ENCODE measurements at regions not wholly inside any gene's neighbourhood (a gene's known extent, or its start where the extent isn't known, plus 50 kb on each side); places are given as distances from the start of the nearest gene placed in this dataset.

- no peak for TF ChIP-seq GABPA (IDR thresholded peaks at IDR 0.05; ENCODE audit: low read depth)
- no peak for TF ChIP-seq MXI1 (IDR thresholded peaks at IDR 0.05; ENCODE audit: low read depth, low read length)
- TF ChIP-seq CTCF (IDR thresholded peaks at IDR 0.05) = no peak
- no peak for TF ChIP-seq EZH2phosphoT487 (IDR thresholded peaks at IDR 0.05; ENCODE audit: borderline replicate concordance, low read depth)
- no peak for TF ChIP-seq ELF1 (IDR thresholded peaks at IDR 0.05)
These were observed 565.3 kb upstream of the NR2F2 start for GRCh38 chr15:95765161-95765560.
